H1 (cell line): ENCODE measurements at regions not wholly inside any gene's neighbourhood (a gene's known extent, or its start where the extent isn't known, plus 50 kb on each side); places are given as distances from the start of the nearest gene placed in this dataset.

Experiments used
- CHD7 ChIP-seq: fragments of 300-600 bp; sonication (generic); IDR thresholded peaks from 2 replicates; pipeline ENCODE4 v1.7.1; 2012; ENCODE audit warnings: low read length, moderate library complexity, mild to moderate bottlenecking, inconsistent platforms; ENCODE audit not compliant: insufficient replicate concordance
- HDAC2 ChIP-seq, 2 experiments: fragments of 300-600 bp in 1 of 2; sonication (generic) in 1 of 2; IDR thresholded peaks; 2 replicates each; pipeline ENCODE4 v1.6.1; 2011 to 2012; ENCODE audit warnings: low read depth in 2 of 2, low read length in 2 of 2, mild to moderate bottlenecking in 2 of 2, moderate library complexity in 2 of 2, borderline replicate concordance in 1 of 2, inconsistent platforms in 1 of 2
- KDM1A ChIP-seq: fragments of 200-600, 300-600 bp; sonication (generic); IDR thresholded peaks from 2 replicates; pipeline ENCODE4 v1.7.1; 2016; ENCODE audit warnings: mild to moderate bottlenecking, low read length, borderline replicate concordance
- POLR2AphosphoS5 ChIP-seq: IDR thresholded peaks from 2 replicates; pipeline ENCODE4 v1.6.1; 2011; ENCODE audit warnings: low read depth, low read length
- SP4 ChIP-seq: IDR thresholded peaks from 2 replicates; pipeline ENCODE4 v1.6.1; 2012; ENCODE audit warnings: low read length, inconsistent platforms
- TCF12 ChIP-seq: IDR thresholded peaks from 2 replicates; pipeline ENCODE4 v1.6.1; 2011; ENCODE audit warnings: low read depth, mild to moderate bottlenecking, low read length

GRCh38 chr1:233844692-233845091, 59.8 kb upstream of the SLC35F3 start (continued):
- no peak for TF ChIP-seq CHD7
- TF ChIP-seq POLR2AphosphoS5 = no peak
- TF ChIP-seq SP4 = no peak
- TF ChIP-seq TCF12 = no peak
- no peak for TF ChIP-seq HDAC2 (IDR thresholded peaks at IDR 0.05; ENCODE audit: borderline replicate concordance in 1 of 2, low read depth in 2 of 2, low read length in 2 of 2)
- TF ChIP-seq KDM1A = no peak
